ENCODE measurements at regions not wholly inside any gene's neighbourhood (a gene's known extent, or its start where the extent isn't known, plus 50 kb on each side); places are given as distances from the start of the nearest gene placed in this dataset.
"Not testable (repeated sequence)": the region's sequence is repeated elsewhere in the genome, so short reads cannot be mapped to it uniquely, and the experiment has no call there.

- H3K9me3 Mint-ChIP-seq, H3K27me3 Mint-ChIP-seq, H3K4me1 Mint-ChIP-seq, DNase-seq, H3K4me3 Mint-ChIP-seq, H3K27ac Mint-ChIP-seq, H3K36me3 Mint-ChIP-seq: not testable (repeated sequence)
These were observed 122.7 kb upstream of the EDNRB start for GRCh38 chr13:78041366-78041765.

GRCh38 chr13:78040205-78040830 lies 121.7 kb upstream of the EDNRB start:
- Mint-ChIP-seq H3K27ac (no peak overlapping the region), H3K36me3 (no peaks in the 10 kb centered on the region), H3K4me3 (no peak overlapping the region), H3K9me3 (no peaks in the 10 kb centered on the region), H3K27me3 (peaks cover 13% of the 10 kb centered on the region), H3K4me1 (no peaks in the 10 kb centered on the region)
- DNase-seq = no peak

DNA sequence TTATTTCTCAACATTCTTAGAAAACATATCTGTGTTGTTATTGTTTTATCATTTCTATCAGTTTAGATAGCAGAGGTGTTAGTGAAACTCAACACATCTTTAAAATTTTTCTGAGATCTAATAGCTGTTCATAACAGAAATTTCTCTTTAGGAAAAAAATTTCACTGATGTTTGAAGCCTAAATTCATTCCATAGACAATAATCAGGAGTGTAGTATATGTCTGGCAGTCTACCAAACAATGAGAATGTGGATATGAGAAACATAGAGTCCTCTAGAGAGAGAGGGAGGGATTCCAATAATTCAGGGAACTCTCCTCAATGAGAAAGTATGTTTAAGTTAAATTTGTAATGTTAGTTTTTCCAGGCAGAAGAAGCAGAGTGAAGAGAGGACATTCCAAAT lies 118.2 kb upstream of the EDNRB start:
- H3K27me3 Mint-ChIP-seq = peaks cover 8% of the 10 kb centered on the region
- no peak for DNase-seq
- H3K27ac Mint-ChIP-seq = no peak overlapping the region
- H3K9me3 Mint-ChIP-seq = no peaks in the 10 kb centered on the region
- H3K4me3 Mint-ChIP-seq = no peak overlapping the region
- H3K36me3 Mint-ChIP-seq = no peaks in the 10 kb centered on the region
- no peaks in the 10 kb centered on the region for H3K4me1 Mint-ChIP-seq

DNA sequence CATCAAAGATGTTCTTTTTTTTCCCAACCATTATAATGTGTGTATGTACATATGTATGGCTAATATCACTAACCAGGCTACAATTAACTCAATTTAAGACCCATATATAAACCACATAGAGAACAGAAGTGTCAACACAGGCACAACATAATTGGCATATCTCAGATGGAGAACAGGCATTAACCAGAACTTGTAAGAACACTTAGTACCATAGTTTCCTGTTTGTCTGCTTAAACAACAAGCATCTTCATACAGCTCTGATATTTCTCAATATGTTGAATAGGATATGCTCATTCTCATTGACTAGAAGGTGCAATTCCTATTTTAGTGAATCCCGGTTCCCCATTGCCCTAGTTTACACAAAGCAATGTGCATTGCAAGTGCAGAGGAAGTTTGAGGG lies 116.9 kb upstream of the EDNRB start:
- H3K27ac Mint-ChIP-seq = no peak overlapping the region
- no peaks in the 10 kb centered on the region for H3K9me3 Mint-ChIP-seq
- H3K4me3 Mint-ChIP-seq = no peak overlapping the region
- no peak for DNase-seq
- H3K36me3 Mint-ChIP-seq = no peaks in the 10 kb centered on the region
- peaks cover 4% of the 10 kb centered on the region for H3K27me3 Mint-ChIP-seq
- H3K4me1 Mint-ChIP-seq = no peaks in the 10 kb centered on the region

DNA sequence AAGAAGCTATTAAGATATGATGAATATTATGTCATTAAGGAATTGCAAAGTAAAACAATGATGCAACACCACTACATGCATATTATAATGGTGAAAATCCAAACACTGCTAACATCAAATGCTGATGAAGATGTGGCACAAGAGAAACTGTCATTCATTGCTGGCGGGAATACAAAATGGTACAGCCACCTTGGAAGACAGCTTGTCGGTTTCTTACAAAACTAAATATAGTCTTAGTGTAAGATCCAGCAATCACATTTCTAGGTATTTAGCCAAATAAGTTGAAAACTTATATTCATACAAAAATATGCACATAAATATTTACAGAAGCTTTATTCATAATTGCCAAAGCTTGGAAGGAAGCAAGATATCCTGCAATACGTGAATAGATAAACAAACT lies 114.9 kb upstream of the EDNRB start:
- Mint-ChIP-seq H3K9me3 (no peaks in the 10 kb centered on the region), H3K27me3 (peaks cover 4% of the 10 kb centered on the region), H3K4me1 (no peaks in the 10 kb centered on the region), H3K36me3 (no peaks in the 10 kb centered on the region), H3K4me3 (no peak overlapping the region), H3K27ac (no peak overlapping the region)
- DNase-seq = no peak

DNA sequence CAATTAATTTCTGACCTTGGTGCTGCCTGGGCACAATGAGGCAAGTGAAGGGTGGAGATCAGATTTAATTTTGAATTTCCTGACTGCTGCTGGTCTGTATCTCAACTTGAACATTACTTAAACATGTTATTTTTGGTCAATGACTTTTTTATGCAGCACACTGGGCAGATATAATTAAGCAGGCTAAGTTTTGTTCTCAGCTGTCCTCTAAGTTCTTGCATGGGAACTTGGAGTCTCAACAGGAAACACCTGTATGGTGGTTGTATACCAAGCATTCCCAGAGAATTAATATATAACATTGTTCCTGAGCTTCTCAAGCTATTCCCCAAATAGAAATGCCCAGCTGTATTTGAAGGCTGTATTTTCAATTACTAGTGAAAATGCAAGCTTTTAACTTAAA lies 113.5 kb upstream of the EDNRB start:
- Mint-ChIP-seq H3K4me3 (no peak overlapping the region), H3K27me3 (peaks cover 4% of the 10 kb centered on the region), H3K36me3 (no peaks in the 10 kb centered on the region), H3K27ac (no peak overlapping the region), H3K9me3 (no peaks in the 10 kb centered on the region), H3K4me1 (no peaks in the 10 kb centered on the region)
- DNase-seq = no peak

DNA sequence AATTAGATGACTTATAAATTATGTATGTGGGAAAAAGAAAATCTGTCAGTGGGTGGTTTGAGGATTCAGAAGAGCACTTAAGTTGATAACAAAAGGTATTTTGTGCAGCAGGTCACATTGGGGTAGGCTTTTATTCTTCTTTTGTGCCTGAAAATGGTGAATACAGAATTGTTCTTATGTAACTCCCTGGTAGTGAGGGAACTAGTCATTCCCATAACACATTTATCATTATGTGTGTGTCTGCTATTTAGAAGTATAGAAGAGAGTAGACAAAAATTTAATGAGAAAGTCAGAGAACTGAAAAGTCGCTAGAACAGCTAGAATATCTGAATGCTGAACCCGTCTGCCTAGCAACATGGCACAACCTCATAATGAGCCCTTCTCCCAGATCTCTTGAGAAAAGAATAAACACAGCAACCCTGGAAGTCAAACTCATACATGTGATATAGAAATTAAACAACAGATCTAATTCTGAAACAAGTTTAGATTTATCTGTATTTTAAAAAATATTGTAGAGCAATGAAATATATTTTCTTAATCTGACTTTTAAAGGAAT lies 111.8 kb upstream of the EDNRB start:
- H3K4me3 Mint-ChIP-seq = no peak overlapping the region
- no peaks in the 10 kb centered on the region for H3K4me1 Mint-ChIP-seq
- H3K9me3 Mint-ChIP-seq = no peaks in the 10 kb centered on the region
- H3K36me3 Mint-ChIP-seq = no peaks in the 10 kb centered on the region
- no peak overlapping the region for H3K27ac Mint-ChIP-seq
- no peak for DNase-seq
- H3K27me3 Mint-ChIP-seq = no peaks in the 10 kb centered on the region

DNA sequence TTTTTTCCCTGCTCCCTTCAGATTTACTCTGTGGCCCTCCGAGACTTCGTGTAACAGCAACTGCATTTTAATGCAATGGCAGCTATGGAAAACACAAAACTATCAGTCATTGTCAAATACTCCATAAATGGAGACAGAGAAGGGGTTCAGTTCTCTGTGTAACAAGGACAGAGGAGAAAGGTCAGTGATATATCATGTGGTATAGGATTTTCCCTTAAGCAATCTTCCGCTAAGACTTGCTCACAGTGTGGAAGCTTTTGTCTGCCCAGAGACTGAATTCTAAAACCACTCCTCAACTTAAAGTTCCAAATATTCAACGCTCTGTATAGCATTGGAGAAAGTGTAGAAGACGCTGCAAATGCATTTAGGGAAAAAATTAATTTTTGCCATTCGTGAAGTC lies 111.3 kb upstream of the EDNRB start:
- Mint-ChIP-seq H3K4me3 (no peak overlapping the region), H3K4me1 (no peaks in the 10 kb centered on the region), H3K27me3 (no peaks in the 10 kb centered on the region), H3K27ac (no peak overlapping the region), H3K9me3 (peaks cover 1% of the 10 kb centered on the region), H3K36me3 (no peaks in the 10 kb centered on the region)
- no peak for DNase-seq

- Mint-ChIP-seq H3K4me1 (no peaks in the 10 kb centered on the region), H3K4me3 (no peak overlapping the region), H3K27ac (no peak overlapping the region), H3K27me3 (no peaks in the 10 kb centered on the region), H3K9me3 (peaks cover 6% of the 10 kb centered on the region), H3K36me3 (no peaks in the 10 kb centered on the region)
- DNase-seq = no peak
These were observed 110.3 kb upstream of the EDNRB start for GRCh38 chr13:78028960-78029359.

DNA sequence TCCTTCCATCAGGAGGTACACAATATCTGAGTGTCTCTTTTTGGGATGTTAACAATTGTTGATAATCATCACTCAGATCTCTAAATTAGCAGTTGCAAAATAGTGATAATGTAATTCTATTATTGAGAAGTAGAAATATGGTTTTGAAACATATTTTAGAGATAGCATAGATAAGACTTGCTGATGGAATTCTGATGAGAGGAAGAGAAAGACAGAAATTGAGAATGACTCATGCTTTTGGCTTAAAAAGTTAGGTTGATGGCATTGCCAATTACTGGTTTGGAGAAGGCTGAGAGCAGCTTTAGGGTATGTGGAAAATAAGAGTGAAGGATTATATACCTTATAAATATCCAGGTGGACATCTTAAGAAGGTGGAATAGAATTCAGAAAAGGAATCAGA lies 106.4 kb upstream of the EDNRB start:
- Mint-ChIP-seq H3K36me3 (no peaks in the 10 kb centered on the region), H3K27me3 (no peaks in the 10 kb centered on the region), H3K27ac (no peak overlapping the region)

GRCh38 chr13:78022164-78022877 lies 103.7 kb upstream of the EDNRB start:
- Mint-ChIP-seq H3K27me3 (peaks cover 6% of the 10 kb centered on the region), H3K27ac (no peak overlapping the region), H3K4me1 (peaks cover 11% of the 10 kb centered on the region), H3K9me3 (peaks cover 6% of the 10 kb centered on the region), H3K4me3 (no peak overlapping the region), H3K36me3 (no peaks in the 10 kb centered on the region)
- peak; percentile 57 for DNase-seq

More for the DNA sequence above, 106.4 kb upstream of the EDNRB start:
- peaks cover 11% of the 10 kb centered on the region for H3K4me1 Mint-ChIP-seq
- peaks cover 6% of the 10 kb centered on the region for H3K9me3 Mint-ChIP-seq
- no peak overlapping the region for H3K4me3 Mint-ChIP-seq
- DNase-seq = no peak

DNA sequence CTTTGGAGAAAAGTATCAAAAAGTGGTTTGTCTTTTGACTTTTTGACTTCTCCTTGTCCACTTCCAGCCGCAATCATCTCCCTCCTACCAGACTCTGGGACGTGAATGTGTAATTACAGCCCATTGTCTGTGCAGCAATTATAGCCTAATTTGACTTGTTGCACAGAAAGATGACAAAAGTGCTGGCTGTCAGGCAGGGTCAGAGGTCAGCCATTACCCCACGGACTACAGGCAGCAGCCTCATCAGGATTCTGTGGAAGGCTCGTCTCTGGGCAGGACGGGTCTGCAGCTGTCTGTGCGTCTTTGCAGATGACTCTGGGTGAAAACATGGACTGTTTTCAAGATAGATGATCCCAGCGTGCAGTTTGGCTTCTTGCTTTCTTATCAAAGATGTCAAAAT lies 102.2 kb upstream of the EDNRB start:
- DNase-seq = no peak
- Mint-ChIP-seq H3K4me3 (no peak overlapping the region), H3K27ac (no peak overlapping the region), H3K27me3 (peaks cover 6% of the 10 kb centered on the region), H3K36me3 (no peaks in the 10 kb centered on the region), H3K9me3 (peaks cover 8% of the 10 kb centered on the region), H3K4me1 (peaks cover 11% of the 10 kb centered on the region)

DNA sequence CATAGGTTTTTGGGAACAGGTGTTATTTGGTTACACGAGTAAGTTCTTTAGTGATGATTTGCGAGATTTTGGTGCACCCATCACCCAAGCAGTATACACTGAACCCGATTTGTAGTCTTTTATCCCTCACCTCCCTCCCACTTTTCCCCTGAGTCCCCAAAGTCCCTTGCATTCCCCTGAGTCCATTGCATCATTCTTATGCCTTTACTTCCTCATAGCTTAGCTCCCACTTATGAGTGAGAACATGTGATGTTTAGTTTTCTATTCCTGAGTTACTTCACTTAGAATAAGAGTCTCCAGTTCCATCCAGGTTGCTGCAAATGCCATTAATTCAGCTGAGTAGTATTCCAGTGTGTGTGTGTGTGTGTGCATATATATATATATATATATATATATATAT lies 97.2 kb upstream of the EDNRB start:
- Mint-ChIP-seq H3K4me3 (no peak overlapping the region), H3K27ac (no peak overlapping the region), H3K27me3 (peaks cover 6% of the 10 kb centered on the region), H3K36me3 (no peaks in the 10 kb centered on the region), H3K9me3 (peaks cover 2% of the 10 kb centered on the region), H3K4me1 (no peaks in the 10 kb centered on the region)
- no peak for DNase-seq

- H3K4me3 Mint-ChIP-seq = no peak overlapping the region
- DNase-seq = no peak
These were observed 93.4 kb upstream of the EDNRB start for GRCh38 chr13:78012046-78012445.

DNA sequence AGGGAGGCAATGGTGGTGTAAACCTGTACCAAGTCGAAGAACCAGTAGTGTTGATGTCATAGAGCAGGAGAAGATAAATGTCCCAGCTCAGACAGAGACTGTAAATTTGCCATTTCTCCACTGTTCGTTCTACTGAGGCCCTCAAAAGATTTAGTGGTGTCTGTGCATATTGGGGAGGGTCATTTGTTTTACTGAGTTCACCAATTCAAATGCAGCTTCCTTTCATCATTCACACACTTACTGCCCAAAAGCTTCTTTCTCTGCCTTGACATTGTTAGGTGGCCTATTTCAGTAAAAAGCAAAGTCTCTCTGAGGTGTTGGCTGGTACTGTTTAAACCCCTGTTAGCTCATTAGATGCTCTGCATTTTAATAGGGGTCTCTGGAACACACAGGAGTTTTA lies 86.2 kb upstream of the EDNRB start:
- H3K4me1 Mint-ChIP-seq = no peaks in the 10 kb centered on the region
- no peaks in the 10 kb centered on the region for H3K36me3 Mint-ChIP-seq
- DNase-seq = no peak
- peaks cover 4% of the 10 kb centered on the region for H3K27me3 Mint-ChIP-seq
- H3K4me3 Mint-ChIP-seq = no peak overlapping the region
- H3K9me3 Mint-ChIP-seq = peaks cover 2% of the 10 kb centered on the region
- no peak overlapping the region for H3K27ac Mint-ChIP-seq

More at GRCh38 chr13:78012046-78012445, 93.4 kb upstream of the EDNRB start:
- Mint-ChIP-seq H3K4me1 (no peaks in the 10 kb centered on the region), H3K9me3 (peaks cover 2% of the 10 kb centered on the region), H3K27ac (no peak overlapping the region), H3K36me3 (no peaks in the 10 kb centered on the region), H3K27me3 (no peaks in the 10 kb centered on the region)

- Mint-ChIP-seq H3K36me3 (no peaks in the 10 kb centered on the region), H3K27me3 (peaks cover 9% of the 10 kb centered on the region), H3K4me1 (no peaks in the 10 kb centered on the region), H3K4me3 (no peak overlapping the region), H3K27ac (no peak overlapping the region), H3K9me3 (peaks cover 1% of the 10 kb centered on the region)
- DNase-seq = no peak
These were observed 81.1 kb upstream of the EDNRB start for GRCh38 chr13:77999746-78000145.

Measured in activated naive CD8-positive, alpha-beta T cell treated with anti-CD3 and anti-CD28 coated beads for 36 hours (primary cell).